HG03175 (cell line): ENCODE measurements at regions not wholly inside any gene's neighbourhood (a gene's known extent, or its start where the extent isn't known, plus 50 kb on each side); places are given as distances from the start of the nearest gene placed in this dataset.

Experiments
- ATAC-seq: cut with Tn5 transposase; IDR thresholded peaks from one replicate; pipeline ENCODE4 v1.9.1; 2021; ENCODE audit warnings: mild to moderate bottlenecking, moderate library complexity; ENCODE audit not compliant: unreplicated experiment

DNA sequence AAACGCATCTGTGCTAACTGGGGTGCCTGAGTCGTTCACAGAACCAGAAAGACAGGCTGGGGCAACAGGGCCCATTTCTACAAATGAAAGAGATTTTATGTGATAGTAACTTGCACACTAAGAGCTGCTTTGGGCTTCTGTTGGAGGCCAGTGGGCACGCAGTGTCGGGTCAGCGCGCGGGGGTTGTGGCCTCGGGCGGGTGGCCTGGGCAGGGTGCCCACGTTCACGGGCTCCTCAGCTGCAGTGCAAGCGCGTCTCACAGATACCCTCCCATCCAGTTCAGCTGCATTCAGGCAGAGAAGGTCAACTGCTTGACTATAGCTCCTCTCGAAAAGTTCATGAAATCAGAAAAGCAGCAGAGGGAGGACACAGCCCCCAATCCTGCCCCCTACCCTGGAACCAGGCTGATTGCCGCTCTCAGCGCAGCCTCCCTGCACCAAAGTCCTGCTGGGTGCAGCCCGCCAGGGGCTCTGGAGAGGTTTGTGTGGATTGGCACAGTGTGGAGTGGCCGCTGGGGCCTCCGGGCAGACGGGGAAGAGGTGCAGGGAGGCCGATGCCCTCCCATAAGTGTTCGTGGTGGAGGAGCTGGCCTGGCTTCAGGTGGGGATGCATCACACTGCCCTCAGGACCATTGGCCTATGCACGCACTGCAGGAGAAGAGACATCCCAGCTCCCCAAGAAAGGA lies 582.8 kb downstream of the TCERG1L start:
- ATAC-seq, result no peak

GRCh38 chr10:130729876-130730275 lies 581.6 kb downstream of the TCERG1L start:
- ATAC-seq, result no peak

DNA sequence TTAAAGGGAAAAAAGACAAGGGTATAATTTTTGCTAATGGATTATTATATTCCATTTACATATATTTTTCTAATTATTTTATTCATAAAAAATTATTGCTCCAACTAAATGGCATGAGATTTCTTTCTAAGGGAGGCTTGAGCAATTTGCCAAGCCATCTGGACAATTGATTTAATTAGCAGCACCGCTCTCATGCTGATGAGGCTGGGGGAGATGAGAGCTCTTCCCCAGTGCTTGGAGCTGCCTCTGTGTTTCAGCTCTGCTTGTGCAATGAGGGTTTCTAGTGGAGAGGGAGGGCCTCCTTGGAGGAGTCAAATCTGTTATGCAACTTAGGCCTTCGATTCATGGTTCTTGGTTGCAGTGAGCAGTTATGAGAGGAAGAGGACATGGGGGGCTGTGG lies 574.3 kb downstream of the TCERG1L start:
- no peak for ATAC-seq

GRCh38 chr10:130737621-130738020 lies 573.9 kb downstream of the TCERG1L start:
- no peak for ATAC-seq

- no peak for ATAC-seq
These were observed 572.3 kb downstream of the TCERG1L start for GRCh38 chr10:130739016-130739756.

DNA sequence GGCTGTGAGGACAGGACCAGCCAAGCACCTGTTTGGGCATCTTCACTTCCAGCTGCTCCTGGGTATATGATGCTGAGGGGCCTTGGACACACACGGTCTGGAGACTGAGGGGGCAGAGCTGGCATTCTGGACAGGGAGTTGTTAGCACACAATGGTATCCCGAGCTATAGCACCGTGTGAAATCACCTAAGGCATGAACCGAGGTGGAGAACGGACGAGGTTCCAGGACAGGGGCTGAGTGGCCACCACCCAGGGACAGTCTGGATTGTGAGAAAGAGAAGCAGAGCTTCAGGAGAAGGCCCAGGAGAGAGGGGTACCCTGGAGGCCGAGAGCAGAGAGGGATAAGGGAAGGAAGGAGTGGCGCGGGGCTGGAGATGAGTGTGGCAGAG lies 571.8 kb downstream of the TCERG1L start:
- no peak for ATAC-seq

GRCh38 chr10:130740166-130740565 lies 571.4 kb downstream of the TCERG1L start:
- no peak for ATAC-seq

GRCh38 chr10:130740915-130741750 lies 570.4 kb downstream of the TCERG1L start:
- ATAC-seq, result no peak

DNA sequence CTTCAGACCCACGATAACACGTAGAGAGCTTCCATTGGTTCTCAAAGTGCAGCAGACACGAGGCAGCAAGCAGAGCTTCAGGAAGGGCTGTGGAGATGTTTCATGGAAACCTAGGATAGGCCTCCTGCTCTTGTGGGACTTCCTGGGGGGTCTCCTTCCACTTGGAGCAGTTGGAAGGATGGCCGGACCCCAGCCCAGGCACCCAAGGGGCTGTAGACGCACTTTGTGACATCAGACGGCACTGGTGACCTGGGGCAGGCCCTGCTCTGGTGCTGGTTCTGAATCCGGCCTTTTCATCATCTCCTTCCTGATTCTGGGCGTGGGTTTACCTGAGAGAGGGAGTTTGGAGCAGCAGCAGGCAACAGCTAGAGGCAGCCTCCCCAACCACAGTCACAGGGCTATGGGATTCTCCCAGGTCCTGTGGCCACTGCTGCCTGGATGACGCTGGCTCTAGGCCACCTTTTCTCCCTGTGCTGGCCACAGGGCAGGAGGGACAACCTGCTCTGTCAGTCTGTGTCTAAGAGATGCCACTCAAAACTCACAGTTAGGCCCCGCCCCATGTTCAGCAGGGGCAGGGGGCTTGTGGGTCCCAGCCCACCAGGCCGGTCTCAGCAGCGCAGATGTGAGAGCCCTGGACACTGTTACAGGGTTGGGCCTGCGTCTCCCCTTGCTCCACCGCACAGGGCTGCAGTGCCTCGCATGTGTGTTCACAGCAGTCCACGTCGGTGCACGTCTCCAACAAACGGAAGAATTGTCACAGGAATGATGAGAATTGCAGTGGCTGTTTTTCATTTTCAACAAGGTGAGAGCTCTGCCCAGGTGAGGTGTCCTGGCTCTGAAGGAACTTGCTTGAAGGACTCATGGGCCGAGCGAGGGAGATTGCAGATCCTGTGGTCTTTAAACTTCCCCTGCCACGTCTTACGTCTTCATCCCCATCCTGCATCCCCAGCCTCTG lies 569.3 kb downstream of the TCERG1L start:
- no peak for ATAC-seq

DNA sequence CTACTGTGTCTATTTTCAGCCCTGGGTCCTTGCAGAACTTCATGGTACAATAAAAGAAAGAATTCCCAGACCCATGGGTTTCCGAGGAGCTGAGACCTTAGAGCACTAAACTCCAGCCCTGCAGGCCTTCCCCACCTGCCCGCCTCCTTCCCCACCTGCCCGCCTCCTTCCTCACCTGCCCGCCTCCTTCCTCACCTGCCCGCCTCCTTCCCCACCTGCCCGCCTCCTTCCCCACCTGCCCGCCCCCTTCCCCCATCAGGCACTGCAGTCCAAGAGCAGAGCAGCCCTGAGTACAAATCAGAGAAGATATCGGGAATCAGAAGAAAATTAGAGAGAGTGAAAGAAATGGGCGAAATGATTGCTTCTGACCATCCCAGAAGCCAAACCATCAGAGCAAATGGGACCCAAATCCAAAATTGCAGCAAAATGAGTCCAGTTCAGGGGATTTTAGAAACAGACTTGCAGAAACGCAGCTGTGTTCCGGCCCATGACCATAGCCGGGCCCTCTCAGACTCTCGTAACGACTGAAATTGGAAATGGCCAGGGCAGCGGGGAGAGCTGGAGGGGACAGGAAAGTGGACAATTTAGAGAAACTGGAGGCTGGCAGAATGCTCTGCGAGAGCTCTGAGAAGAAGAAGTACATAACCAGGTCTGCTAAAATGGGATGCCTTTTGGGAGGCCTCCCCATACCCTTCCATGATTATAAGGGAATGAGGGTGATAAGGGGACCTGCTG lies 568.4 kb downstream of the TCERG1L start:
- no peak for ATAC-seq

GRCh38 chr10:130743751-130744271 lies 567.7 kb downstream of the TCERG1L start:
- ATAC-seq, result no peak

DNA sequence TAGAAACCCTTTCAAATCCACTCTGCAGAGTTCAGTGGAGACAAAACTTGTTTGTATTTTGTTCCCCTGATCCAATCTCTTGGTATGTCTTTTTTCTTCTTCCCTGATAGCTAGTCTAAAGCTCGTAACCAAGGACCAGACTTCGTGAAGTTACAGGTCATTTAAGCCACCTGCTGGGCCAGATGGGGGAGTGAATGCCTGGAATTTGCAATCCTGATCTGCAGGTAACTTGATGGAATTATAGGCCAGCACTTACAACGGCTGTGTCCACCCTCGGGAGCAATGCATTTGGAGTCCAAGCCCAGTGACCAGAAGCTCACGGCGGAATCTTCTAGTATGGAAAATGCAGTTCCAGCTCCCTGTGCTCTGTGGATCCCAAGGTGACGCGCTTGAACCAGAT lies 566.9 kb downstream of the TCERG1L start:
- no peak for ATAC-seq

GRCh38 chr10:130745251-130745650 lies 566.3 kb downstream of the TCERG1L start:
- ATAC-seq, result no peak

GRCh38 chr10:130745821-130746220 lies 565.7 kb downstream of the TCERG1L start:
- no peak for ATAC-seq

- no peak for ATAC-seq
These were observed 565.2 kb downstream of the TCERG1L start for GRCh38 chr10:130746311-130746710.

GRCh38 chr10:130747356-130747755 lies 564.2 kb downstream of the TCERG1L start:
- ATAC-seq, result no peak

GRCh38 chr10:130747946-130748345 lies 563.6 kb downstream of the TCERG1L start:
- no peak for ATAC-seq

DNA sequence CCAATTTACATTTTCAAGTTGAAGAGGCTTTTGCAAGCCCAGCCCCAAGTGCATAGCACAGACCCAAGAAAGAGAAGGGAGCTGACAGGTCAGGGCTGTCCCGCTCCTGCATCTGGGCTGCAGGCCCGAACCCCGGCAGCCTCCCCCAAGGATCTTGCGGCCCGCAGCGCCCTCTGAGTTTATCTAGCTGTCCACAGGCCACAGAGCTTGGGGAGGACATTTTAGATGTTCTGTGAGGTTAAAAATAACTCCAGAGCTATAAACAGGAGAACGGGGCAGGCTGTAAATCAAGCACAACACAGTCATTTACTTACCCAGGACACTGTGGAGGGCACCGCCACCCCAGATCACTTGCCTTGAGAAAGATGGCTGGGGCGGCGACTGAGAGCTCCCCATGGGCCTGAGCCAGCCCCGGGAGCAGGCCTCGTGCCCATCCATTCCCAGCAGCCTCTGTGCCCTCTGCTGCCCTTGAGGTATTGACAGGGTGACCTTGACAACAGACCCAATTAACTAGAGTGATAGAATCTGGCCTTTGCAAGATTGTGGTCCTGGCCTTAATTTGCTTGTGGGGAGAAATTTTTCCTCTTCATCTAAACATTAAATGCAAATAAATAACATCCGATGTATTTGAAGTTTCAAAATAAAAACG lies 563.0 kb downstream of the TCERG1L start:
- no peak for ATAC-seq

- no peak for ATAC-seq
These were observed 561.6 kb downstream of the TCERG1L start for GRCh38 chr10:130749911-130750310.
